Right hindlimb (tissue), 1 donor: ENCODE measurements at regions not wholly inside any gene's neighbourhood (a gene's known extent, or its start where the extent isn't known, plus 50 kb on each side); places are given as distances from the start of the nearest gene placed in this dataset.
"Not testable (repeated sequence)": the region's sequence is repeated elsewhere in the genome, so short reads cannot be mapped to it uniquely, and the experiment has no call there.

Experiments
- DNase-seq: peaks from one replicate; pipeline ENCODE4 v3.0.0-alpha.2; 2018

DNA sequence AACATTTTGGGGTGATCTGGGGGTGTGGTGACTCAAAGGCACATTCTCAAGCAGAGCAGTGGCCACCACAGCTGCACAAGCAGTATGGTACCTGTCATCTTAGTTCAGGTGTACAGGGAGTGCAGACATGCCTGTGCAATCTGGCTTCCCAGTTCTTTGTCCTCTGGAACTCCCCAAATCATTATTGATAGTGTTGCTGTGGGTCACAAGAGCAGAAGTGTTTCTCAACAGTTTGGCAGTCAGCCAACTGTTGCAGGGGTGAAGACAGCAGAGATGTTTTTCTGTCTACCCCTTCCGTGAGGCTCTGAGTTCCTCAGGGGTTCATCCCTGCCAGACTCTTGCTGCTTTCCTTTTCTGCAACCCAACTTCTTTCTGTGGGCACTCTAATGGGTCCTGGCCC is 206.5 kb upstream of the ZSWIM2 start:
- DNase-seq = no peak

DNA sequence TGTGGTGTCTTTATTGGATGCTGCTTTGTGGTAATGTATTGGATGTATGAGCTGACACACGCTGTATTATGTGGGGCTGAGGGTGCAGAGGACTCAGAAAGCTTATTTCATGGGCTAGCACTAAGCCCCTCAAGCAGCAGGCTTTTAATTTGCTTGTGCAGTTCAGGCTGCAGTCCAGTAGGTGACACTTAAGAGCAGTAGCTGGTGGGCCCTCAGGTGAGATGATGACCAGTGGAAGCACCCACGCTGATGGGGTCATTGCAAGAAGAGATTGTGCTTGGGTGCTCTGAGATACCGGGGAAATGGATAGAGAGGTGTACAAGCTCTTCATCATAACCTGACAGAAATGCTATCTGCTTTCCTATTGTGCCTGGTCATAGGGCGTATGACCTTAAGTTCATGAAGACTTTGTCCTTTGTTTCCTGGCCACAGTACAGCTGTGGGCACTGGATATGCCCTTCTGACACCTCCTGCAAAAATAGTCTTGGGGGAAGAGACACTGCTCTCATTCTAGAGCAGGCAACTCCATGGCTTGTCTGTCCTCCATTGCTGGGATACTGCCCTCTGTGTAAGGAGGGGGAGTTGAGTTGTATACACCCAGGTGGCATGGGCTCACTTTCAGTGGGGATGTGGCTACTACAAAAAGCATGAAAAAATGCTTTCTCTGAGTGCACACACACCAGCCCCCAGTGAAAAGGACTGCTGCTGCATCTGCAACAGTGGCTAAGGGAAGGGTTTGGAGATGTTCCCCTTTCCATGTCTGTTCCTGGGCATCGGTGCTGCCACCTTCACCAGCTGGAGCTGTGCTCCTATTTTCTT is 205.7 kb upstream of the ZSWIM2 start:
- no peak for DNase-seq

DNA sequence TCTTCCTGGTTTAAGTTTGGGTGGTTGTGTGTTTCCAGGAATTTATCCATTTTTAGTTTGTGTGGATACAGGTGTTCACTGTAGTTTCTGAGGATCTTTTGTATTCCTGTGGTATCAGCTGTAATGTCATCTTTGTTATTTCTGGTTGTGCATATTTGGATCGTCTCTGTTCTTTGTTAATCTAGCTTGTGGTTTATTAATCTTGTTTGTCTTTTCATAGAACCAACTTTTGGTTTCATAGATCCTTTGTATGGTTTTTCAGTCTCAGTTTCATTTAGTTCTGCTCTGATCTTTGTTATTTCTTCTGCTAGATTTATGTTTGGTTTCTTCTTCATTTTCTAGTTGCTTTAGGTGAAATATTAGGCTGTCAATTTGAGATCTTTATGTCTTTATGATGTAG is 202.4 kb upstream of the ZSWIM2 start:
- no peak for DNase-seq

DNA sequence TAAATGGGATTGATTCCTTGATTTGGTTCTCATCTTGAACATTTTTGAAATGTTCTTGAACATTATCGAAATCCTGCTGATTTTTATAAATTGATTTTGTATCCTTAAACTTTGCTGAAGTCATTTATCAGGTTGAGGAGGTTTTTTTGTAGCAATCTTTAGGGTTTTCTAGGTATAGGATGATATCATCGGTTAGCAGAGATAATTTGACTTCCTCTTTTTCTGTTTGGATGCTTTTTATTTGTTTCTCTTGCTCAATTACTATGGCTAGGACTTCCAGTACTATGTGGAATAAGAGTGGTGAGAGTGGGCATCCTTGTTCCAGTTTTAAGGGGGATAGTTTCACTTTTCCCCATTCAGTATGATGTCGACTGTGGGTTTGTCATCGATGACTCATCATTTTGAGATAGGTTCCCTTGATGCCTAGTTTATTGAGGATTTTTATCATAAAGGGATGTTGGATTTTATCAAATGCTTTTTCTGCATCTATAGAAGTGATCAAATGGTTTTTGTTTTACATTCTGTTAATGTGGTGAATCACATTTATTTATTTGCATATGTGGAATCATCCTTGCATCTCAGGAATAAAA is 201.5 kb upstream of the ZSWIM2 start:
- no peak for DNase-seq

DNA sequence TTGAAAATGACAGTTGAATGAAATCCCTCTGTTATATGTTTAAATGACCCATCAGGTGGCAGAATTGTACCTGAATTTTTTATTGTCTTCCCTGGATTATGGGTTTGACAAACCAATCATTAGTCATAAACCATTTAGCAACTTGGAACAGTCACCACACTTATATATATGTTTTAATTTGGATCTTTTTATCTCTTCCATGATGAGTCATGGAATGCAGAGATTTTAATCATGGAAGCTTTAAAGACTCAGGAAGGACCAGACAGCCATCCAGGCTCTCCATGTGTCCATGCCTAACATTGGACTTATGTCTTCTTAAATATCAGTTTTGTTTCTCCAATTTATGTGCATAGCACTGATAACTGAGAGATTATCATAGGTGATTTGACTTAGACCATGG is 188.3 kb upstream of the ZSWIM2 start:
- DNase-seq = no peak

DNA sequence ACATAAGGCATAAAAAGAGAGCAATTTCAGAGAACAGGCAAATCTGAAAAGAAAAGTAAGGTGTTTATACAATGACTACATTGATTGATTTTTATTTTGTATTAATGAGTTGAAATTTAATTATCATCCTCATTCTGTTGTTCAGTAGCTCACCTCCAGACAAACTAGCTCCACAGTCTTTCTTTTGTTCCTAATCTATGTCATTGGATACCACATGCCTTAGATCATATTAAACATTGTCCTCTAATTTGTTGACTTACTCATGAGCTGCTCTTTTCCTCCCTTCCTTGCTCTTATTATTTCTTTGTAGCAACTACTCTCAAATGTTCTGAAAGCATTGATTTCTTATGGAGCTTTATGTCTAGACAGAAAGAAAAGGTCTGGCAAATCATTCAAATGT is 185.5 kb upstream of the ZSWIM2 start:
- DNase-seq = no peak

DNA sequence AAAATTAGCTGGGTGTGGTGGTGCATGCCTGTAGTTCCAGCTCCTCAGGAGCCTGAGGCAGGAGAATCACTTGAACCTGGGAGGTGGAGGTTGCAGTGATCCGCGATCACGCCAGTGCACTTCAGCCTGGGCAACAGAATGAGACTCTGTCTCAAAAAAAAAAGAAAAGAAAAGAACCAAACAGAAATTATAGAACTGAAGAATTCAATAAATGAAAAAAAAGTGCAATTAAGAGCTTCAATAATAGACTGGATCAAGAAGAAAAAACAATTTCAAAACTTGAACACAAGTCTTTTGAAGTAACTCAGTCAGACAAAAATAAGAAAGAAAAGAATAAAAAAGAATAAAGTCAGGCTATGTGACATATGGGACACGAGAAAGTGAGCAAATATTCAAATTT is 175.8 kb upstream of the ZSWIM2 start:
- DNase-seq = no peak

DNA sequence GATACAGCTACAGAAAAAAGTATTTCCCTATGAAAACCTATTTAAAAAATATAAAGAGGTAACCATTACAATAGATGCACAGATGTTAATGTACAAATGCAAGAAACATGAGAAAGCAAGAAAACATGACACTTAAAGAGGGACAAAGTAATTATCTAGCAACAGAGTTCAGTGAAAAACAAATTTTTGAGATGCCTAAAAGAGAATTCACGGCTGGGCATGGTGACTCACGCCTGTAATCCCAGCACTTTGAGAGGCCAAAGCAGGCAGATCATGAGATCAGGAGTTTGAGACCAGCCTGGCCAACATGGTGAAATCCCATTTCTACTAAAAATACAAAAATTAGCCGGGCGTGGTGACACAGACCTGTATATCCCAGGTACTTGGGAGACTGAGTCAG is 175.0 kb upstream of the ZSWIM2 start:
- DNase-seq = not testable (repeated sequence)

DNA sequence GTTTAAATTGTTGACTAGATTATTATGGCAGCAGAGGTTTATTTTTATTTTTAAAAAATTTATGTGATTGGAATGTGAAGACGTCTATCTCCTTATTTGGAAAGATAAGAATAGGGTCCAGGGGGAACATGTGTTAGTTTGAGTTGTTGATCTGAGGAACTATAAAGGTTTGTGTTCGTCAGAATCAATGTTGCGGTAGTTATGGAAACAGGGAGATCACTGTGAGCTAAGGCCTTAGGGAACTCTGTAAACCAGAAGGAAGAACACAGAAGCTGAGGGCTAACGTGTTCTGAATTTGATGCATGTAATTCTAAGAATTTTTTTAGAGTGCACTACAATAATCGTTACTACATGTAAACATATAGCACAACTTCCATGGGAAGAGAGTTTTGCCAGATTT is 168.5 kb upstream of the ZSWIM2 start:
- DNase-seq = no peak

DNA sequence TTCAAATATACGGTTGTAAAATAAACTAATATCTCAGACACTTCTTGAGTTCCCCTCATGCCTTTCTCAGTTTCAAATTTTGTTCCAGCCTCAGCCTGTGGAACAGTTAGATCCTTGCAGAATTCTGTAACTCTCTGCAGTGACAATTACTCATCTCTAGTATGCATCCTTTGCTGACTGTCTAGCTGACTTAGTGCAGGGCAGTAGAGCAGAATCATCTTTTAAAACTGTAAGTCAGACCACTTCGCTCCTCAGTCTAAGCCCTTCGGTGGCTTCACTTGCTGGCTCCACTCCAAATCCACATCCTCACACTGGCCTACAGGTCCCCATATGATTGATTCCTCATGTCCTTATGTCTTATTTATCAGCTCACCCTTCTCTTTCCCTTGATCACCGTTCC is 164.1 kb upstream of the ZSWIM2 start:
- DNase-seq = no peak

DNA sequence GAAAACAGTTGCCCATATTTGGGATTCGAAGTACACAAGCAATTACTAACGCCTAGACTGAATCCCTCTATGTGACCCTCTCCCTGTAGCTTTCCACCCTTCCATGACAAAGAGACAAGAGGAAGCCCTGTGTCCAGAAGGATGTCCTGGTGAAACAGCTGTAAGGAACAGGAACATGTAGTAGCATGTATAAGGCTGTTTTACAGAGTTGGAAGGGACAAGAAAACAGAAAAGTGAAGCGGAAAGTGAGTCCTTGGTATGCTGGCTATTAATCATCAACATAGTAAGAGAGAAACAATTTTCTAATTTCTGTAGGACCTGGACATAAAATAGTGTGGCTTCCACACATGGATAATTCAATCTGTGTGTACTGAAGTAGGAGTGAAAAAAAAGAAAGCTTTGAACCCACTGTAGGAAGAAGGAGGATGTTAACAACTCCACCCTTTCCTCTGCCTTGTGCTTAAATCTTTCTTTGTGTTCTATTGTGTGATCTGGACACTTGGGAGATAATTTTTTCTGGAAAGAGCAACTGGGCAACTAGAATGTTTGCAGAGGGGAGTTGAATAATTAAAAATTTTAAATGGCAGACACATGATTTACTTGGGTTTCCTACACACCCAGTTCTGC is 162.3 kb upstream of the ZSWIM2 start:
- DNase-seq = no peak

DNA sequence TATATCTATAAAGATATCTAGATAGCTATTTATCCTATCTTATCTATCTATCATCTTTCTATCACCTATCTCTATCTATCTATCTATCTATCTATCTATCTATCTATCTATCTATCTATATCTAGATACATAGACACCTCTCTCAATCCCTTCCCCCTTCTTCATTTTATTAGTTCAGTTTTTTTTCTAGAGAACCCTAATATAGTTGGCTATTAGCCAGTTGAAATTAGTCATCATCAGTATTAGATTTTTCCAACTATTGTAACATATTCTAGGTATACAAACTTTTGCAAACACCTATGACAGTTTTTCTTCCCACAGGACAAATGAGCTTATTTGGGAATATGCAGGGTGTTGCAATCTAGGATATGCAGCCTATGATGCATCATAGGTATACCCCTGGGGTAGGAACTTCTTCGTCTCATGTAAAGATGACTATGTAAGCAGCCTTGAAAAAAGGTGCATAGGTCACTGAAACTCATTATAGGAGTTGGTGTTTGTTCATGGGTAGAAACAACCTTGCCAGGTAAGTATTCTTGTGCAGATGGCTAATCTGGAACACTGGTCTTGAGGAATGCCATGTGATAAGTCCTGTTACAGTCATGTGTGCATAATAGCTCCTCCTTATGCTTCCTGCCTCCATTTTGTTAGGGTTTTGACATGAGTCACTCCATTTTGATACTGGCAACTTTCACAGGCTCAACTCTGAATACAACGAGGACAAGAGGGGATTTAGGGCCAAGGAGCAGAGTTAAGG is 160.7 kb upstream of the ZSWIM2 start:
- DNase-seq = no peak

DNA sequence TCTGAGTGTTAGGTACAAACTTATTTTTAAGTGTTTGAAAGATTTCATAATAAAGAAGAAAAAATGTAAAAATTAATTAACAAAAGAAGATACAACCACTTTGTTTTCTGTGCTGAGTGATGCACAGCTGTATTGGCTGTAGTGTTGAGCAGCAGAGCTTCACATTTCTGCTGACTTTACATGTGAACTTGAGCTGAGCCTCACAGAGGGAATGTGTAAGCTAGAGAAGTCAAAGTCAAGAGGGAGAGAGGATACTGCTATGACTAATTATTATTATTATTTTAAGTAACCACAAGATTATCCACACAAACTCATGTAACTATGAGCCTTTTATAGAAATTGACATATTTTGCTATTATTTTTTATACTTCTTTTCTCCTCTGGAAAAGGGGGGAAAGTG is 159.1 kb upstream of the ZSWIM2 start:
- no peak for DNase-seq

DNA sequence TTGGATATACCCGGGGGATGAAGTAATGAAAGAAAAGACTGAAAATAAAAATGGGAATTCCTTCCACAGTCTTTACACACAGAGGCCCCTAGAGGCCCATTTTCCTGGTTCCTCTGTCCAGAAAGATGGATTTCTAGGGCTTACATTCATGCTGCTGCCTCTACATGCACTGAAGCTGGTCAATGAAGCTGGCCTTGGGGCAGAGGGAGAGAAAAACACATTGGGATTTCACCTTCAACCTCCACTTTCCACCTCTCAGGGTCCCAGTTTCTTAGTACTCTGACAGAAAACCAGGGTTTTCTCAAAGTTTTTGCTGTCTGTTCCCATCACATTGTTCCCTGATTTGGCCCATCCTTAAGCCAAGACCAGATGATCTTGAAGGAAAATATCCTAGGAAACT is 154.6 kb upstream of the ZSWIM2 start:
- DNase-seq = no peak

DNA sequence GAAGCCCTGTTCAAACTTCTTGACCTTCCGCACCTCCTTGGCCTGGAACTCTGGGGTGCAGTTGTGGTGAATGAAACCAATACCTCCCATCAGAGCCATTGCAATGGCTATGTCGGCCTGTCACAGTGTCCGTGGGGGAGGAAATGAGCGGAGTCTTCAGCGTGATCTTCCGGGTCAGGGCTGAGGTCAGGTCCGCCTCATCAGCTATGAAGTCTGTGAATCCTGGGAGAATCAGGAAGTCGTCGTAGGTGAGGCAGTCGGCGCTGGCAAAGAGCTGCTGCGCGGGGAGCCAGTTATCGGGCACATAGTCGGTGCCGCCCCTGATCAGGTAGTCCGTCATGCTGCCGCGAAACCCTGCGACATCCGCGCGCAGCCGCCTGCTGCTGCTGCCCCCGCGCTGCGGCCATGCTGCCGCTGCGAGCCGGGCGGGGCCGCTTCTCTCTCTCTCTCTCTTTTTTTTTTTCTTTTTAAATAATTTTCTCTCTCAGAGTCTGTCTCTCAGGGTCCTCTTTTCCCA is 154.1 kb upstream of the ZSWIM2 start:
- DNase-seq = no peak

DNA sequence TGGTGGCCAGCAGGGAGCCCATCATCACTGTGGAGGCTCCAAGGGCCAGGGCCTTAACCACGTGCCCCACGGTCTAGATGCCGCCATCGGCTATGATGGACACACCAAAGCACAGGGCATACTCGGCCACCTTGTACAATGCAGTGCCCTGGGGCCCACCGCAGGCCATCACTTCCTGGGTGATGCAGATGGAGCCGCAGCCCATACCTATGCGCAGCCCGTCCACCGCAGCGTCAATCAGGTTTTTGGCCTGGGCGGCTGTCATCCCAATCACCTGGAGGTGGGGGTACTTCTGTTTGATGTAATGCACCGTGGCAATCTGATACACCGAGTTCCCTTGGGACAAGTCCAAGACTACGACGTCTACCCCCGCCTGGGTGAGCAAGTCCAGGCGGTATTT is 153.3 kb upstream of the ZSWIM2 start:
- no peak for DNase-seq

DNA sequence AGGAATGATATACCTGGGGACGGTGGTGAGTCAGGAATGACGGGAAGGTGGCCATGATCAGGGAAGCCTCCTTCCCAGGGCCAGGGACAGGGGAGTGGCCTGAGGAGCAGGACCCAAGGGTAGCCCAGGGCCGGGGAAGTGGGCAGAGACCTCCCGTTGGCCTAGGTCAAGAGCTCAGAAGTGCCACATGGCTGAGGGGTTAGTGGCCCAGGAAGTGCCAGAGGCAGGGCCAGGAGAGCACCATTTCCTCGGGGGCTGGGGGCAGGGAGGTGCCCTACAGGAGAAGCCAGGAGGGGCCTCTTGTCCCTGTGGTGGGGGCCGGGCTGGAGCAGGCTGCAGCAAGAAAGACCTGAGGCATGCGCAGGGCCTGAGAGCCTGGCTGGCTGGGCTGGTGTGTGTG is 152.3 kb upstream of the ZSWIM2 start:
- no peak for DNase-seq

DNA sequence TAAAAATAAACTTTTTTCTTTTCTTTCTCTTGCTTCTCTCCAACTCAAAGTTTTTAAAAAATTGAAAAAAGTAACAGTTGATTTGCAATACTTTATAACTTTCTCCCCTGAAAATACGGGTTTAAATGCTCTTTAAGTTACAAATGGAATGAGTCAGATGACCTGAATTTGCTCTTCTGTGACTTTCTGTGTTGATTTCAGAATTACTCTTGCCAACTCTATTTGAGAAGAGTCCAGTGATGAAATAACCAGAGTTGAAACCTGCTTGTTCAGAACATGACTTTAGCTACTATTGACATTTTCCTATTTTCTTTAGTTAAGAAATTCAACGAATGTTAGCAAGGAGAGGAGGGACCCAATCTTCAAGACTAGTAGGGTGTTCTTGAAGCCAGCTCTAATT is 146.1 kb upstream of the ZSWIM2 start:
- no peak for DNase-seq

DNA sequence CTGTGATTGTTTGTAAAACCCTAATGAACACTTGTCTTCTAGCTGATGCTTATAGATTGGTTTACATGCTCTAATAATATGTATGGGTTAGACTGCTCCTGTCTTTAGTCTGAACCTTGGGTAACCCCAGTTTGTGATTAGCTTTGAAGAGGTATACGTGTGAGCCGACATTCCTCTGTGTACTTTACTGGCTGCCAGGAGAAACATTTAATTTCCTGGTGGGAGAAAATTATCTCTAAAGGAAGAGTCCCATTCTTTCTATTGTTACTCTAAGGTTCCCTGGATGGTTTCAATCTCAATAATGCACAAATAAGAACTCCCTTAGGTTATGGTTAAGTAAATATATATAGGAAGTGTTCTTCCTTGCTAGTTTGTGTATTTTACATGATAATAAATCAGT is 143.6 kb upstream of the ZSWIM2 start:
- DNase-seq = no peak

DNA sequence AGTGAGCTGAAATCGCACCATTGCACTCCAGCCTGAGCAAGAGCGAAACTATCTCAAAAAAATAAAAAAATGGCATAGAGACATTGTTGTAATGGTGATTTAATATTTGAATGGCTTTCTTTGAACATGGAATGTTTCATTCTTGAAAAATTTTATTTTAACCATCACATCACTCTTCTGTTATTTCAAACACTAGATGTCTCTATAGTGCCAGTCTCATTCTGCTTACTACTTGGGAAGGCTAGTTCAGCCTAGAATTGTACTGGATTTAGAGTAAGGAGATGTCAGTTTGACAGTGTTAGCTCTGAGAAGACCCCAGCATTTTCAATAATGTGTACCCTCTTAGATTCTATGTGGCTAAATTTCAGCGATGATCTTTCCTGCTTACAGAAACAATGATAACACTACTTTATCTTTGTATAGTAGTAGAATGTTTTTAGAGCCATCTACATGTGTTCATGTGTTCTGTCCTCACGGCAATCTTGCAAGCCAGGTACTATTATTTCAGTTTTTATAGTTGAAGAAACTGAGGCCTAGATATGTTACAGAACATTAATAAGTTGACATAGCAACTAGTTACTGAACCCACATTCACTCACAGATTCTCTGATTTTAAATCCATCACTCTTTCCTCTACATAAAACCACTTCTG is 142.9 kb upstream of the ZSWIM2 start:
- no peak for DNase-seq

DNA sequence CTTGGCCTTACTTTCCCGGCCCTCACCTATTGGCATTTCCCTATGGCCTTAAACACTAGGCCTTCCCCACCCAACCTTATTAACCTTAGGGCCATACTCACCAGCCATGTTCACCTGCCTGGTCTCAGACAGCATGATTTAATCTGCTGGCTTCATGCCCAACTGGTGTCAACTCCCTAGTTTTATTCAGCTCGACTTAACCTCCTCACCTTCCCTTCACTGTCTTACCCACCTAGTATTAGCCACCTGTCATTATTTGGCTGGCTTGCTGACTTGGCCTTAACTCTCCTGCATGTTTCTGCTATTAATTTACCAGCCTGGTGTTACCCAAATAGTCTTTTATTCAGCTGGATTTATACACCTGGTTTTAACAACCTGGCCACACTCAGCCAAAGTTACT is 136.0 kb upstream of the ZSWIM2 start:
- DNase-seq = no peak

DNA sequence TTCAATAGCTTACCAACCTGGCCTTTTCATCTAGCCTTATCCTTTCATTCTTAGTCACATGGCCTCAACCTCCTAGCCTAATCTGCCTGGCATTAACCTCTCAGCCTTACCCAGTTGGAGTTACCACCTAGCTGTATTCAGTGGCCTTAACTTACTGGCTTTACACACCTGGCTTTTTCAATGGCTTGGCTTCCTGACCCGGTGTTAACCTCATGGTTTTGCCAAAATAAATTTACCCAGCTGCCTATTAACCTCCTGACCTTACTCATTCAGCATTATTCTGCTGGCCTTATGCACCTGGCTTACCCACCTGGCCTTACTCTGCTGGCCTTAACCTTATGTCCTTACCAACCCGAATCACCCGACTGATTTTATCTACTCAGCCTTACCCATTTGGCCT is 135.5 kb upstream of the ZSWIM2 start:
- DNase-seq = no peak
